ENCODE measurements at regions not wholly inside any gene's neighbourhood (a gene's known extent, or its start where the extent isn't known, plus 50 kb on each side); places are given as distances from the start of the nearest gene placed in this dataset.

DNA sequence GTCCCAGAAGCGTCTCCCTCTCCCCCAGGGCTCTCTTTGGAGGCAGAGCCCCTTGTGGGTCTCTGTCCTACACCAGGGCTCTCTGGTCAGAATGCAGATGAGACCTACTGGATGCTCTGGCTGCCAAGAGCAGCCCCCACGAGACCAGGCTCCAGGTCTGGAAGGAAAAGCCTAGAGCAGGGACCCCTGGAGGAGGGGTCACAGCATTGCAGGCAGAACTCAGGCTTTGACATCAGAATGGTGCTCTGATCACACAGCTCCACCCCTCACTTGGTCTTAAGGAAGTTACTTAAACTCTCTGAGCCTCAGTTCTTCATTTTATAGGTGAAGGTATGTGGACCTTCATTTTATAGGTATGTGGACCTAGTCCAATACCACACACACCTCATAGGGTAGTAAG is 83.1 kb downstream of the ARL6IP4 start:
- TF ChIP-seq, protein P1, sequence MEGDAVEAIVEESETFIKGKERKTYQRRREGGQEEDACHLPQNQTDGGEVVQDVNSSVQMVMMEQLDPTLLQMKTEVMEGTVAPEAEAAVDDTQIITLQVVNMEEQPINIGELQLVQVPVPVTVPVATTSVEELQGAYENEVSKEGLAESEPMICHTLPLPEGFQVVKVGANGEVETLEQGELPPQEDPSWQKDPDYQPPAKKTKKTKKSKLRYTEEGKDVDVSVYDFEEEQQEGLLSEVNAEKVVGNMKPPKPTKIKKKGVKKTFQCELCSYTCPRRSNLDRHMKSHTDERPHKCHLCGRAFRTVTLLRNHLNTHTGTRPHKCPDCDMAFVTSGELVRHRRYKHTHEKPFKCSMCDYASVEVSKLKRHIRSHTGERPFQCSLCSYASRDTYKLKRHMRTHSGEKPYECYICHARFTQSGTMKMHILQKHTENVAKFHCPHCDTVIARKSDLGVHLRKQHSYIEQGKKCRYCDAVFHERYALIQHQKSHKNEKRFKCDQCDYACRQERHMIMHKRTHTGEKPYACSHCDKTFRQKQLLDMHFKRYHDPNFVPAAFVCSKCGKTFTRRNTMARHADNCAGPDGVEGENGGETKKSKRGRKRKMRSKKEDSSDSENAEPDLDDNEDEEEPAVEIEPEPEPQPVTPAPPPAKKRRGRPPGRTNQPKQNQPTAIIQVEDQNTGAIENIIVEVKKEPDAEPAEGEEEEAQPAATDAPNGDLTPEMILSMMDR (IDR thresholded peaks at IDR 0.05; ENCODE audit: control insufficient read depth, insufficient read depth, low read depth, low read length, missing control alignments), result peak; percentile 23
- no peak overlapping the region for H3K4me3 ChIP-seq (ENCODE audit: control insufficient read depth, low read depth, low read length)
- no peak for DNase-seq (ENCODE audit: low read depth)

DNA sequence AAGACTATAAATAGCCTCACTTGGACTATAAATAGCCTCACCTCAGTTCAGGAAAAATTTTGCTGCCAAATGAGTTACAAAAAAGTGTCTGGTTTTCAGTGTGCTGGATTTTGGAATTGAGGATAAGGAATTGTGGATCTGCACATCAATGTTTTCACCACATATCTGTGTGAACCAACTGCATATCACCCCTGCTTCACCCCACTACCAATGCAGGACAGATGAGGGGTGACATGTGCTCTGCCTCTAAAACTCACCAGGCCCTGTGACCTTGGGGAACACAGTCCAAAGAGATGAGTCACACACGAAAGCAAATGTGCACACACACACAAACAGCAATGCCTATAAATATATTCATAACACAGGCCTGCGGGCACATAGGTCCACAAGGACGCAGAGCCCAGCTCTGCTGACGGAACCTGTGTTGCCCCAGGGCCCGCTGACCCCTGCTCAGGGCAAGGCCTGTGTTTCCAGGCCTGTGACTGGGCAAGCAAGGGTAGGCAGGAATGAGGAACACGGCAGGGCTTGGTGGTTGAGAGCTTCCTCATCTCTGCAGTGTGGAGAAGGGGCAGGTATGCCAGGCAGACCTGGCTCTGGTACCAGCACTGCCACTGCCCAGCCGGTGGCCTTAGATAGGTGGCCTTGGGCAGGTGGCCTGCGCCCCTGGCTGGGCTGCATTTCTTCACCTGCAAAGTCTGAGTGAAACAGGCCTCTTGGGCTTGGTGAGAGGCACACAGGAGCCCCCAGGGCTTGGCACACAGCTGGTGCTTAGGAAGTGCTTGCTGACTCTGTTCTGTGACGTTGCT is 82.4 kb downstream of the ARL6IP4 start:
- TF ChIP-seq, protein P1 (IDR thresholded peaks at IDR 0.05; ENCODE audit: control insufficient read depth, insufficient read depth, low read depth, low read length, missing control alignments), result no peak
- DNase-seq (ENCODE audit: low read depth), result no peak
- no peak overlapping the region for H3K4me3 ChIP-seq (ENCODE audit: control insufficient read depth, low read depth, low read length)

DNA sequence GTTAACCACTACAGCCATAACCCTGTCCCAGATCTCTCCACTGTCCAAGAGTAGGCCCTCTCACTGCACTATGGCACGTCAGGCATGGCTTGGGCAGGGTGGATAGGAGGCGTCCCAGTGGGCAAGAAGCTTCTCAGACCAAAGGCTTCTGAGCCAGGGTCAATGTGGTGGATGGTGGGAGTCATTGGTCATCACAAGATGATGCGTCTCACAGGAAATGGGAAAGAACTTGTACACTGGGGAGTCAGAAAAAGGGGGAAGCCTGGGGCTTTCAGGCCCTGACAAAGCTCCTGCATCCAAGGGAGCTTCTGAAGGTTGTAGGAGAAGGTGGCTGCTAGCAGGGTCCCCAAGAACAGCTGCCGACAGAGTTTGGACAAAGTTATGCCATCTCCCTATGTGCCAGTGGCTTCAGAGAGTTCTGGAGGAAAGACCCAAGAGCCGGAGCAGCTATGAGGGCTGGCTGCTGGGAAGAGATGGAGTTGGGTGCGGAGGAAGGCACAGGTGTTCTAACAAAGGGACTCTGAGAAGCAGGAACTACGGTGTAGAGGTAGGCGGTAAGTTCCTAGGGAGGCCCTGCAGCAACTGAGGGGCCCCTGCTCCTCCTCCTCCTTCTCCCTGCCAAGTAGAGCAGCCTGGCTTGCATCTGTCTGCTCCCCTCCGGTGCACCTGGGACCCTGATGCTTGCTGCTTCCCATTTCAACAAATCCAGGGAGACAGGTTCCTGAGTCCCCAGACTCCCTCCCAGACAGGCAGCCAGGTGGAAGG is 81.1 kb downstream of the ARL6IP4 start:
- TF ChIP-seq, protein P1 (IDR thresholded peaks at IDR 0.05; ENCODE audit: control insufficient read depth, insufficient read depth, low read depth, low read length, missing control alignments), result no peak
- no peak for DNase-seq (ENCODE audit: low read depth)
- H3K4me3 ChIP-seq (ENCODE audit: control insufficient read depth, low read depth, low read length), result no peak overlapping the region

DNA sequence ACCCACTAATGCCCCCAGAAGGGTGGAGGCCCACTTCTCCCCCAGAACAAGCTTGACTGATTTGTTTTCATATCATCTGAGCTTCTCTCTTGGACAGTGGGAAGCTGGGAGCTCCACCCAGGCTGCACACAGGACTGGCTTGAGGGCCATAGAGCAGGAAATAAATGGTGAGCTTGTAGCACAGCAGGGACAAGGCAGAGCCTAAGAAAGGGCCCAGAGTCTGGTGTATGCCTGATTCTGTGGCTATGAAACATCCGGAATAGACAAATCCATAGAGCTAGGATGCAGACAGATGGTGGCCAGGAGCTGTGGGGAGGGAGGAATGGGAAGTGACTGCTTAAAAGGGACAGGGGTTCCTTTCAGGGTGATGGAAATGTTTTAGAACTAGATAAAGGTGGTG is 79.0 kb downstream of the ARL6IP4 start:
- no peak overlapping the region for H3K4me3 ChIP-seq (ENCODE audit: control insufficient read depth, low read depth, low read length)
- TF ChIP-seq, protein P1 (IDR thresholded peaks at IDR 0.05; ENCODE audit: control insufficient read depth, insufficient read depth, low read depth, low read length, missing control alignments), result no peak
- no peak for DNase-seq (ENCODE audit: low read depth)

DNA sequence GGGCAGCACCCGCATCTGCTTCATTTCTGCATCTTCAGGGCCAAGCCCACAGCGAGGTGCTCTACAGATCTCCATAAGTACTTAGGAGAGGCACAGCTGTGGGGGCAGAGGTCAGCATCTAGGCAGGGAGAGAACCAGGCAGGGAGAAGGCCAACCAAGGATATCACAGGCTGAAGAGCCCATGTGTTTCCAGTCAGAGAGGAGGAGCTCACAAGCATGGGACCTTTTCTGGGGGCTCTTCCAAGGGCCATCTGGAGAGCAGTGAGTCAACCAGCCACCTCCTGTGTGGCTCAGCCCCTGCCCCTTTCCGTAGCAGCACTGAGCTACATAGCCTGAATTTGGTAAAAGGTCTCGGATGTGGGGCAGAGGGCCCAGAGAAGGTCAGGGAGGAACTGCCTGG is 78.5 kb downstream of the ARL6IP4 start:
- DNase-seq (ENCODE audit: low read depth), result no peak
- H3K4me3 ChIP-seq (ENCODE audit: control insufficient read depth, low read depth, low read length), result no peak overlapping the region
- TF ChIP-seq, protein P1 (IDR thresholded peaks at IDR 0.05; ENCODE audit: control insufficient read depth, insufficient read depth, low read depth, low read length, missing control alignments), result no peak

DNA sequence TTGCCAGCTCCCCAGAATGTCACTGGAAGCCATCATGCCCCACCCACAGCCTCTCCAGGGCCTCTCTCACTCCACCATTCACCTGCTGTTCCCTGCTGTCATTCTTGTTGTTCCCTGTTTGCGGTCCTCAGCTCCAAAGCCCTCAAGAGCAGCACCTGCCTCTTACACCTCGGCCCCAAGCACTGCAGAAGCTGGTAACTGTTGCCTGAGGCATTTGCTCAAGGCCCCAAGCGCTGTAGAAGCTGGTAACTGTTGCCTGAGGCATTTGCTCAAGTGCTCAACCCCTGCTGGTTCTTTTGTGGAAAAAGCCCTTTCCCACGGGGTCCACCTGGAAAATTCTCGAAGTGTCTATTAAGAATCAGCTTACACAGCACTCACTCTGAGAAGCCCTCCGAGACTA is 78.0 kb downstream of the ARL6IP4 start:
- no peak overlapping the region for H3K4me3 ChIP-seq (ENCODE audit: control insufficient read depth, low read depth, low read length)
- no peak for DNase-seq (ENCODE audit: low read depth)
- TF ChIP-seq, protein P1 (IDR thresholded peaks at IDR 0.05; ENCODE audit: control insufficient read depth, insufficient read depth, low read depth, low read length, missing control alignments), result no peak
